ENCODE measurements at regions not wholly inside any gene's neighbourhood (a gene's known extent, or its start where the extent isn't known, plus 50 kb on each side); places are given as distances from the start of the nearest gene placed in this dataset.

- no peak for DNase-seq
These were observed 357.0 kb upstream of the ZNF608 start for GRCh38 chr5:125103459-125103858.

GRCh38 chr5:125106271-125106670 lies 359.8 kb upstream of the ZNF608 start:
- no peak for DNase-seq

- no peak for DNase-seq
These were observed 360.4 kb upstream of the ZNF608 start for GRCh38 chr5:125106881-125107280.

- peak in 1 of 2 experiments; percentile 32 for DNase-seq
These were observed 362.9 kb upstream of the ZNF608 start for GRCh38 chr5:125109293-125109692.

- DNase-seq, result no peak
These were observed 363.4 kb upstream of the ZNF608 start for GRCh38 chr5:125109816-125110215.

GRCh38 chr5:125112196-125112595 lies 365.8 kb upstream of the ZNF608 start:
- DNase-seq, result no peak

GRCh38 chr5:125113328-125113727 lies 366.9 kb upstream of the ZNF608 start:
- DNase-seq, result no peak

- no peak for DNase-seq
These were observed 368.7 kb upstream of the ZNF608 start for GRCh38 chr5:125115195-125115525.

- DNase-seq, result no peak
These were observed 371.1 kb upstream of the ZNF608 start for GRCh38 chr5:125117566-125117965.

GRCh38 chr5:125120012-125120411 lies 373.6 kb upstream of the ZNF608 start:
- DNase-seq, result no peak

GRCh38 chr5:125125031-125125823 lies 378.8 kb upstream of the ZNF608 start:
- no peak for DNase-seq

- no peak for DNase-seq
These were observed 379.6 kb upstream of the ZNF608 start for GRCh38 chr5:125126050-125126449.

GRCh38 chr5:125129151-125129806 lies 382.8 kb upstream of the ZNF608 start:
- no peak for DNase-seq

GRCh38 chr5:125130591-125130990 lies 384.2 kb upstream of the ZNF608 start:
- no peak for DNase-seq

GRCh38 chr5:125134216-125135081 lies 388.0 kb upstream of the ZNF608 start:
- DNase-seq, result no peak

- no peak for DNase-seq
These were observed 391.1 kb upstream of the ZNF608 start for GRCh38 chr5:125137535-125137934.

- DNase-seq, result no peak
These were observed 391.8 kb upstream of the ZNF608 start for GRCh38 chr5:125138266-125138665.

- no peak for DNase-seq
These were observed 393.2 kb upstream of the ZNF608 start for GRCh38 chr5:125139590-125139989.

- DNase-seq, result no peak
These were observed 393.8 kb upstream of the ZNF608 start for GRCh38 chr5:125140220-125140619.

GRCh38 chr5:125140855-125141254 lies 394.4 kb upstream of the ZNF608 start:
- no peak for DNase-seq

GRCh38 chr5:125142458-125142857 lies 396.0 kb upstream of the ZNF608 start:
- no peak for DNase-seq

- no peak for DNase-seq
These were observed 396.6 kb upstream of the ZNF608 start for GRCh38 chr5:125143011-125143410.

GRCh38 chr5:125148076-125148475 lies 401.6 kb upstream of the ZNF608 start:
- no peak for DNase-seq

GRCh38 chr5:125148706-125149105 lies 402.3 kb upstream of the ZNF608 start:
- DNase-seq, result no peak

Data from NCI-H187 (cell line).